NCI-H2171 treated with DMSO at 0.1 percent for 48 hours (cell line): ENCODE measurements at regions not wholly inside any gene's neighbourhood (a gene's known extent, or its start where the extent isn't known, plus 50 kb on each side); places are given as distances from the start of the nearest gene placed in this dataset.
"Not testable (repeated sequence)": the region's sequence is repeated elsewhere in the genome, so short reads cannot be mapped to it uniquely, and the experiment has no call there.

Experiments used
- DNase-seq: peaks from one replicate; lab custom pipeline; 2025; lab: John Stamatoyannopoulos, UW

GRCh38 chr5:130955041-130955440 lies 210.0 kb downstream of the HINT1 start:
- DNase-seq, result no peak

- no peak for DNase-seq
Measured at GRCh38 chr5:130954336-130954735, 210.7 kb downstream of the HINT1 start.

GRCh38 chr5:130939059-130939458 lies 226.0 kb downstream of the HINT1 start:
- DNase-seq, result no peak

GRCh38 chr5:130937046-130937445 lies 228.0 kb downstream of the HINT1 start:
- DNase-seq, result no peak

GRCh38 chr5:130923543-130924124 lies 241.4 kb downstream of the HINT1 start:
- no peak for DNase-seq

- peak; percentile 1 for DNase-seq
Measured at GRCh38 chr5:130912088-130912487, 253.0 kb downstream of the HINT1 start.

- DNase-seq, result no peak
Measured at GRCh38 chr5:130908186-130908585, 256.9 kb downstream of the HINT1 start.

GRCh38 chr5:130897537-130898195 lies 267.4 kb downstream of the HINT1 start:
- peak; percentile 75 for DNase-seq

- DNase-seq, result not testable (repeated sequence)
Measured at GRCh38 chr5:130897181-130897536, 267.9 kb downstream of the HINT1 start.

- DNase-seq, result no peak
Measured at GRCh38 chr5:130896636-130897035, 268.4 kb downstream of the HINT1 start.

- no peak for DNase-seq
Measured at GRCh38 chr5:130893006-130893405, 272.1 kb downstream of the HINT1 start.

GRCh38 chr5:130890610-130891009 lies 274.4 kb downstream of the HINT1 start:
- DNase-seq, result no peak

- no peak for DNase-seq
Measured at GRCh38 chr5:130885691-130886090, 279.4 kb downstream of the HINT1 start.

- DNase-seq, result no peak
Measured at GRCh38 chr5:130885027-130885426, 280.0 kb downstream of the HINT1 start.

- no peak for DNase-seq
Measured at GRCh38 chr5:130884023-130884422, 281.0 kb downstream of the HINT1 start.

GRCh38 chr5:130875656-130876055 lies 289.4 kb downstream of the HINT1 start:
- DNase-seq, result no peak

GRCh38 chr5:130874861-130875417 lies 290.1 kb downstream of the HINT1 start:
- no peak for DNase-seq

GRCh38 chr5:130871346-130872086 lies 293.5 kb downstream of the HINT1 start:
- DNase-seq, result peak; percentile 0

GRCh38 chr5:130870691-130871090 lies 294.4 kb downstream of the HINT1 start:
- no peak for DNase-seq

GRCh38 chr5:130868186-130868840 lies 296.7 kb downstream of the HINT1 start:
- DNase-seq, result no peak

- no peak for DNase-seq
Measured at GRCh38 chr5:130845049-130845765, 319.8 kb downstream of the HINT1 start.
